GM12892 (cell line): ENCODE measurements at regions not wholly inside any gene's neighbourhood (a gene's known extent, or its start where the extent isn't known, plus 50 kb on each side); places are given as distances from the start of the nearest gene placed in this dataset.

ENCODE experiments used
- DNase-seq: peaks from one replicate; pipeline ENCODE4 v3.0.0; 2011; ENCODE audit not compliant: insufficient read length
- FAIRE-seq: peaks from 2 replicates; lab custom pipeline; 2011; peaks lifted over from hg19 to GRCh38; lab: Jason Lieb, UNC
- POLR2A ChIP-seq: IDR thresholded peaks from 2 replicates; pipeline ENCODE4 v1.6.1; 2011; ENCODE audit warnings: low read depth, low read length, control low read depth
- POLR2AphosphoS5 ChIP-seq: IDR thresholded peaks from 2 replicates; pipeline ENCODE4 v1.6.1; 2011; ENCODE audit warnings: low read depth, low read length, control low read depth
- TAF1 ChIP-seq: IDR thresholded peaks from 2 replicates; pipeline ENCODE4 v1.6.1; 2011; ENCODE audit warnings: low read depth, mild to moderate bottlenecking, control low read depth, low read length, borderline replicate concordance

GRCh38 chr18:28777756-28778155 is 600.8 kb upstream of the CDH2 start:
- FAIRE-seq (no peak), DNase-seq (no peak)
- no peak for TF ChIP-seq TAF1
- no peak for TF ChIP-seq POLR2AphosphoS5
- TF ChIP-seq POLR2A, result no peak

GRCh38 chr18:28771849-28772248 is 594.9 kb upstream of the CDH2 start:
- FAIRE-seq (no peak), DNase-seq (no peak)
- no peak for TF ChIP-seq POLR2A
- TF ChIP-seq POLR2AphosphoS5, result no peak
- TF ChIP-seq TAF1, result no peak

- FAIRE-seq, result no peak
- TF ChIP-seq TAF1, result no peak
- no peak for TF ChIP-seq POLR2AphosphoS5
- TF ChIP-seq POLR2A, result no peak
- no peak for DNase-seq
Measured at GRCh38 chr18:28768791-28769768, 592.1 kb upstream of the CDH2 start.

- DNase-seq (no peak), FAIRE-seq (no peak)
- no peak for TF ChIP-seq POLR2AphosphoS5
Measured at GRCh38 chr18:28767727-28768211, 590.8 kb upstream of the CDH2 start.

GRCh38 chr18:28767201-28767600 is 590.3 kb upstream of the CDH2 start:
- TF ChIP-seq TAF1 (no peak), POLR2A (no peak), POLR2AphosphoS5 (no peak)
- no peak for FAIRE-seq
- no peak for DNase-seq

GRCh38 chr18:28766721-28767120 is 589.8 kb upstream of the CDH2 start:
- FAIRE-seq (no peak), DNase-seq (no peak)
- TF ChIP-seq POLR2AphosphoS5, result no peak
- TF ChIP-seq TAF1, result no peak
- TF ChIP-seq POLR2A, result no peak

GRCh38 chr18:28766027-28766426 is 589.1 kb upstream of the CDH2 start:
- no peak for TF ChIP-seq POLR2AphosphoS5
- TF ChIP-seq TAF1, result no peak
- TF ChIP-seq POLR2A, result no peak
- no peak for DNase-seq
- no peak for FAIRE-seq

- DNase-seq (no peak), FAIRE-seq (no peak)
- TF ChIP-seq POLR2AphosphoS5 (no peak), TAF1 (no peak), POLR2A (no peak)
Measured at GRCh38 chr18:28760299-28760698, 583.4 kb upstream of the CDH2 start.

GRCh38 chr18:28757466-28758008 is 580.6 kb upstream of the CDH2 start:
- FAIRE-seq, result no peak
- TF ChIP-seq POLR2A (no peak), TAF1 (no peak), POLR2AphosphoS5 (no peak)
- no peak for DNase-seq

GRCh38 chr18:28743115-28743514 is 566.2 kb upstream of the CDH2 start:
- TF ChIP-seq POLR2A, result no peak
- no peak for TF ChIP-seq TAF1
- TF ChIP-seq POLR2AphosphoS5, result no peak
- no peak for DNase-seq
- no peak for FAIRE-seq

- DNase-seq (no peak), FAIRE-seq (no peak)
- TF ChIP-seq TAF1, result no peak
- no peak for TF ChIP-seq POLR2AphosphoS5
- no peak for TF ChIP-seq POLR2A
Measured at GRCh38 chr18:28740575-28740974, 563.6 kb upstream of the CDH2 start.

- DNase-seq (no peak), FAIRE-seq (no peak)
- TF ChIP-seq POLR2AphosphoS5 (no peak), TAF1 (no peak), POLR2A (no peak)
Measured at GRCh38 chr18:28736951-28737350, 560.0 kb upstream of the CDH2 start.
